SK-N-SH (cell line): ENCODE measurements at regions not wholly inside any gene's neighbourhood (a gene's known extent, or its start where the extent isn't known, plus 50 kb on each side); places are given as distances from the start of the nearest gene placed in this dataset.
A peak's percentile ranks its signal among the peaks of the same experiment; 100 is the strongest.

Source experiments
- CTCF ChIA-PET: fragments of 300-600, 350-600 bp; formaldehyde crosslinking; extraction: SDS; loops from one replicate; lab custom pipeline; 2021; lab: Yijun Ruan, JAX
- POLR2A ChIA-PET: fragments of 350-600 bp; sonication (Branson Sonifier 250); formaldehyde crosslinking; extraction: SDS; loops from one replicate; lab custom pipeline; 2020; ENCODE audit warnings: antibody characterized with exemption, inconsistent platforms; lab: Yijun Ruan, JAX
- DNase-seq: peaks from one replicate; pipeline ENCODE4 v3.0.0; 2012
- H2AFZ ChIP-seq: fragments of 200-600 bp; sonication (generic); 2 replicates; pipeline ENCODE4 v1.8.1; 2016; ENCODE audit warnings: antibody characterized with exemption, mild to moderate bottlenecking, low read depth
- H3F3A ChIP-seq: fragments of 200-600 bp; sonication (generic); replicated peaks from 2 replicates; pipeline ENCODE3; 2016; ENCODE audit warnings: antibody characterized with exemption, mild to moderate bottlenecking; ENCODE audit not compliant: insufficient read depth
- H3K27ac ChIP-seq, 2 experiments: fragments of 200-500 bp in 1 of 2; fragments of 200-600 bp in 1 of 2; sonication (Bioruptor generic) in 1 of 2; sonication (generic), shearing (Covaris generic) in 1 of 2; 2 replicates each; pipeline versions ENCODE4 v1.5.1 to v1.6.1; 2014 to 2016; ENCODE audit warnings: low read depth in 2 of 2, inconsistent platforms in 1 of 2, low read length in 1 of 2, mild to moderate bottlenecking in 1 of 2, mixed read lengths in 1 of 2
- H3K27me3 ChIP-seq: fragments of 200-600 bp; sonication (generic), shearing (Covaris generic); 2 replicates; pipeline ENCODE4 v1.6.1; 2016; ENCODE audit warnings: mixed run types; ENCODE audit not compliant: insufficient read depth
- H3K36me3 ChIP-seq, 2 experiments: fragments of 200-500 bp in 1 of 2; fragments of 200-600 bp in 1 of 2; sonication (Bioruptor generic) in 1 of 2; sonication (generic) in 1 of 2; replicated peaks in 1 of 2; 2 replicates each; pipeline versions ENCODE3 to v1.5.1; 2014 to 2016; ENCODE audit warnings: low read length in 1 of 2, mild to moderate bottlenecking in 1 of 2; ENCODE audit not compliant: insufficient read depth in 2 of 2, control insufficient read depth in 1 of 2
- H3K4me1 ChIP-seq, 2 experiments: fragments of 200-500 bp in 1 of 2; fragments of 200-600 bp in 1 of 2; sonication (Bioruptor generic) in 1 of 2; sonication (generic), shearing (Covaris generic) in 1 of 2; 2 replicates each; pipeline versions ENCODE4 v1.5.1 to v1.6.1; 2014 to 2016; ENCODE audit warnings: low read depth in 1 of 2, low read length in 1 of 2, mixed run types in 1 of 2; ENCODE audit not compliant: insufficient read depth in 2 of 2, control insufficient read depth in 1 of 2
- H3K4me2 ChIP-seq: fragments of 200-600 bp; sonication (generic), shearing (Covaris generic); 2 replicates; pipeline ENCODE4 v1.6.1; 2017; ENCODE audit warnings: mixed run types
- H3K4me3 ChIP-seq, 2 experiments: fragments of 200-500 bp in 1 of 2; fragments of 200-600 bp in 1 of 2; sonication (Bioruptor generic) in 1 of 2; sonication (generic), shearing (Covaris generic) in 1 of 2; 2 replicates each; pipeline versions ENCODE4 v1.5.1 to v1.8.1; 2014 to 2016; ENCODE audit warnings: low read depth in 2 of 2, inconsistent platforms in 1 of 2, low read length in 1 of 2, mild to moderate bottlenecking in 1 of 2, mixed read lengths in 1 of 2, moderate library complexity in 1 of 2
- H3K79me2 ChIP-seq: fragments of 200-600 bp; sonication (generic); 2 replicates; pipeline ENCODE4 v1.8.1; 2017; ENCODE audit warnings: mild to moderate bottlenecking; ENCODE audit not compliant: insufficient read depth
- H3K9ac ChIP-seq: fragments of 200-600 bp; sonication (generic); 2 replicates; pipeline ENCODE4 v1.6.1; 2017; ENCODE audit warnings: mixed run types
- H3K9me2 ChIP-seq: fragments of 200-600 bp; sonication (generic); 2 replicates; pipeline ENCODE4 v1.6.1; 2017; ENCODE audit warnings: mixed run types
- H3K9me3 ChIP-seq: fragments of 200-600 bp; sonication (generic); 2 replicates; pipeline ENCODE4 v1.6.1; 2017; ENCODE audit warnings: mixed run types, mild to moderate bottlenecking, moderate library complexity
- H4K20me1 ChIP-seq: fragments of 200-600 bp; sonication (generic); 2 replicates; pipeline ENCODE4 v1.6.1; 2017; ENCODE audit warnings: mild to moderate bottlenecking, mixed run types; ENCODE audit not compliant: insufficient read depth
- CTCF ChIP-seq: fragments of 200-600 bp; sonication (generic); IDR thresholded peaks from 2 replicates; pipeline ENCODE4 v1.6.1; 2017; ENCODE audit warnings: antibody characterized with exemption, mild to moderate bottlenecking, moderate library complexity
- GATA2 ChIP-seq: sonication (generic); formaldehyde crosslinking; IDR thresholded peaks from 2 replicates; pipeline ENCODE4 v1.5.0; 2020; ENCODE audit warnings: mild to moderate bottlenecking, missing genetic modification reagents
- NRF1 ChIP-seq: IDR thresholded peaks from 2 replicates; pipeline ENCODE4 v1.6.1; 2012; ENCODE audit warnings: low read depth, mild to moderate bottlenecking, low read length
- RFX5 ChIP-seq: IDR thresholded peaks from 2 replicates; pipeline ENCODE4 v1.6.1; 2012; ENCODE audit warnings: mild to moderate bottlenecking, improper control_type of control experiment, low read length
- SMC3 ChIP-seq: IDR thresholded peaks from 2 replicates; pipeline ENCODE4 v1.6.1; 2012; ENCODE audit warnings: low read depth, low read length, improper control_type of control experiment
- TAF1 ChIP-seq: IDR thresholded peaks from 2 replicates; pipeline ENCODE4 v1.6.1; 2012; ENCODE audit warnings: low read depth, mild to moderate bottlenecking, low read length, moderate library complexity, borderline replicate concordance
- TCF12 ChIP-seq: IDR thresholded peaks from 2 replicates; pipeline ENCODE4 v1.4.0; 2012
- TEAD4 ChIP-seq: IDR thresholded peaks from 2 replicates; pipeline ENCODE4 v1.4.0; 2012; ENCODE audit warnings: mild to moderate bottlenecking, borderline replicate concordance; ENCODE audit not compliant: insufficient read depth
- WGBS: methylation state at CpG from one replicate; pipeline ENCODE4 v1.1.6; 2017; ENCODE audit warnings: low lambda C conversion rate; 5-methylcytosine and 5-hydroxymethylcytosine counted together
- TF ChIP-seq, protein P1 (sequence below): IDR thresholded peaks from 2 replicates; pipeline ENCODE4 v1.4.0; 2012; ENCODE audit warnings: low read depth, borderline replicate concordance
- TF ChIP-seq, protein P2 (sequence below): fragments of 150-350 bp; IDR thresholded peaks from 2 replicates; pipeline ENCODE4 v1.6.1; 2017; ENCODE audit warnings: antibody characterized with exemption, low read length, low read depth, borderline replicate concordance
- TF ChIP-seq, protein P3 (sequence below): IDR thresholded peaks from 2 replicates; pipeline ENCODE4; 2012

GRCh38 chr1:239861985-239862384 is 229.7 kb upstream of the FMN2 start:
- CTCF ChIA-PET, result interaction anchor here (1.3 kb wide), 2 partner anchors 36 to 910 kb away, joined by 3 read pairs; no protein-coding TSS in a partner anchor
- WGBS, result 21% methylated on average over 1 of the region's 1 CpG

More at GRCh38 chr1:239861985-239862384, 229.7 kb upstream of the FMN2 start:
- Histone ChIP-seq H3K79me2 (no peaks in the 10 kb centered on the region), H2AFZ (no peak overlapping the region), H3F3A (no peaks in the 10 kb centered on the region), H3K9me2 (no peaks in the 10 kb centered on the region), H3K4me3 (no peak overlapping the region), H3K27me3 (no peaks in the 10 kb centered on the region), H3K4me1 (peaks cover 0 to 4% of the 10 kb centered on the region in 2 experiments; a peak in 2 of 4 replicates), H4K20me1 (no peaks in the 10 kb centered on the region), H3K9ac (no peak overlapping the region), H3K4me2 (no peak overlapping the region), H3K36me3 (no peaks in the 10 kb centered on the region), H3K27ac (peak overlapping the region in 1 of 2 experiments; percentile 89; a peak in 2 of 4 replicates)
- no peak for DNase-seq
- POLR2A ChIA-PET, result no interaction called here
- TF ChIP-seq TAF1 (no peak), NRF1 (no peak), TCF12 (no peak), TEAD4 (no peak), RFX5 (no peak), GATA2 (CRISPR knock-in tag) (no peak), SMC3 (no peak), CTCF (no peak)
- TF ChIP-seq, protein P1, sequence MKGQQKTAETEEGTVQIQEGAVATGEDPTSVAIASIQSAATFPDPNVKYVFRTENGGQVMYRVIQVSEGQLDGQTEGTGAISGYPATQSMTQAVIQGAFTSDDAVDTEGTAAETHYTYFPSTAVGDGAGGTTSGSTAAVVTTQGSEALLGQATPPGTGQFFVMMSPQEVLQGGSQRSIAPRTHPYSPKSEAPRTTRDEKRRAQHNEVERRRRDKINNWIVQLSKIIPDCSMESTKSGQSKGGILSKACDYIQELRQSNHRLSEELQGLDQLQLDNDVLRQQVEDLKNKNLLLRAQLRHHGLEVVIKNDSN, result no peak
- TF ChIP-seq, protein P2, sequence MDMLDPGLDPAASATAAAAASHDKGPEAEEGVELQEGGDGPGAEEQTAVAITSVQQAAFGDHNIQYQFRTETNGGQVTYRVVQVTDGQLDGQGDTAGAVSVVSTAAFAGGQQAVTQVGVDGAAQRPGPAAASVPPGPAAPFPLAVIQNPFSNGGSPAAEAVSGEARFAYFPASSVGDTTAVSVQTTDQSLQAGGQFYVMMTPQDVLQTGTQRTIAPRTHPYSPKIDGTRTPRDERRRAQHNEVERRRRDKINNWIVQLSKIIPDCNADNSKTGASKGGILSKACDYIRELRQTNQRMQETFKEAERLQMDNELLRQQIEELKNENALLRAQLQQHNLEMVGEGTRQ, result no peak
- TF ChIP-seq, protein P3, sequence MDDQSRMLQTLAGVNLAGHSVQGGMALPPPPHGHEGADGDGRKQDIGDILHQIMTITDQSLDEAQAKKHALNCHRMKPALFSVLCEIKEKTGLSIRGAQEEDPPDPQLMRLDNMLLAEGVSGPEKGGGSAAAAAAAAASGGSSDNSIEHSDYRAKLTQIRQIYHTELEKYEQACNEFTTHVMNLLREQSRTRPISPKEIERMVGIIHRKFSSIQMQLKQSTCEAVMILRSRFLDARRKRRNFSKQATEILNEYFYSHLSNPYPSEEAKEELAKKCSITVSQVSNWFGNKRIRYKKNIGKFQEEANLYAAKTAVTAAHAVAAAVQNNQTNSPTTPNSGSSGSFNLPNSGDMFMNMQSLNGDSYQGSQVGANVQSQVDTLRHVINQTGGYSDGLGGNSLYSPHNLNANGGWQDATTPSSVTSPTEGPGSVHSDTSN, result no peak
- TF ChIP-seq, all 33 proteins: peak for 0
- no peaks in the 10 kb centered on the region for H3K9me3 ChIP-seq
